GM12878 (cell line): ENCODE measurements at regions not wholly inside any gene's neighbourhood (a gene's known extent, or its start where the extent isn't known, plus 50 kb on each side); places are given as distances from the start of the nearest gene placed in this dataset.

Experiments
- ATAC-seq: fragments of 200-7000 bp; cut with Tn5 transposase; 3 replicates; pipeline ENCODE4 v1.9.1; 2020; ENCODE audit warnings: mild to moderate bottlenecking, moderate library complexity
- BruUV-seq: library from RNA; stranded (reverse); fragments of 400-500 nt; replicated peaks from 2 replicates; lab custom pipeline; 2021; lab: Mats Ljungman, UMichigan
- CTCF ChIA-PET: fragments of 300-600 bp; sonication (Branson Sonifier 250); formaldehyde crosslinking; extraction: SDS; loops from one replicate; lab custom pipeline; 2021; ENCODE audit warnings: inconsistent platforms; lab: Yijun Ruan, JAX
- POLR2A ChIA-PET: fragments of 350-600 bp; formaldehyde crosslinking; extraction: SDS; loops from one replicate; lab custom pipeline; 2021; ENCODE audit warnings: inconsistent platforms; lab: Charles Lee
- RAD21 ChIA-PET: fragments of 300-600 bp; sonication (Branson Sonifier 250); formaldehyde crosslinking; loops from one replicate; lab custom pipeline; 2023; ENCODE audit warnings: antibody characterized with exemption; ENCODE audit not compliant: unreplicated experiment; lab: Charles Lee
- SMC1A ChIA-PET: fragments of 300-600 bp; sonication (Branson Sonifier 250); formaldehyde crosslinking; loops from one replicate; lab custom pipeline; 2023; ENCODE audit not compliant: unreplicated experiment, uncharacterized antibody; lab: Charles Lee
- DNase-seq: peaks from one replicate; pipeline ENCODE4 v3.0.0-alpha.2; 2011; ENCODE audit warnings: low read depth, low spot score
- FAIRE-seq: peaks from 3 replicates; lab custom pipeline; 2011; peaks lifted over from hg19 to GRCh38; lab: Jason Lieb, UNC
- H2AFZ ChIP-seq: 2 replicates; pipeline ENCODE4 v1.6.0; 2011; ENCODE audit warnings: low read depth, low read length, control low read depth; ENCODE audit not compliant: control insufficient read depth
- H3K27ac ChIP-seq: 2 replicates; pipeline ENCODE4 v1.5.1; 2011; ENCODE audit warnings: control low read depth; ENCODE audit not compliant: control insufficient read depth, insufficient read depth
- H3K27me3 ChIP-seq, 2 experiments: replicated peaks in 1 of 2; 2 replicates each; pipeline versions ENCODE4 v1.6.0 to v1.6.1; 2011; ENCODE audit warnings: low read length in 1 of 2; ENCODE audit not compliant: control insufficient read depth in 2 of 2, insufficient read depth in 2 of 2
- H3K36me3 ChIP-seq, 2 experiments: 2 replicates each; pipeline ENCODE4 v1.5.1; 2011; ENCODE audit warnings: low read length in 1 of 2; ENCODE audit not compliant: control insufficient read depth in 2 of 2, insufficient read depth in 2 of 2
- H3K4me1 ChIP-seq: 2 replicates; pipeline ENCODE4 v1.6.1; 2011; ENCODE audit warnings: mild to moderate bottlenecking, low read length, moderate library complexity, mixed read lengths; ENCODE audit not compliant: control insufficient read depth, insufficient read depth
- H3K4me2 ChIP-seq: 2 replicates; pipeline ENCODE4 v1.6.0; 2011; ENCODE audit warnings: control low read depth; ENCODE audit not compliant: control insufficient read depth, insufficient read depth
- H3K4me3 ChIP-seq: fragments of 200-600 bp; sonication (generic); 2 replicates; pipeline ENCODE4 v1.5.1; 2016
- H3K79me2 ChIP-seq: 2 replicates; pipeline ENCODE4 v1.6.0; 2011; ENCODE audit warnings: low read length; ENCODE audit not compliant: control insufficient read depth, insufficient read depth
- H3K9ac ChIP-seq: 2 replicates; pipeline ENCODE4 v1.8.0; 2011; ENCODE audit warnings: low read length, control low read depth, mixed read lengths; ENCODE audit not compliant: control insufficient read depth, insufficient read depth
- H3K9me3 ChIP-seq: replicated peaks from 3 replicates; pipeline ENCODE4 v1.5.1; 2011; ENCODE audit warnings: mild to moderate bottlenecking, low read length; ENCODE audit not compliant: control insufficient read depth, insufficient read depth
- H4K20me1 ChIP-seq: 2 replicates; pipeline ENCODE4 v1.6.0; 2011; ENCODE audit not compliant: control insufficient read depth, insufficient read depth
- CBX5 ChIP-seq: sonication (generic); IDR thresholded peaks from 2 replicates; pipeline ENCODE4 v1.6.1; 2016; ENCODE audit warnings: low read depth, moderate library complexity, mild to moderate bottlenecking, inconsistent platforms
- EP300 ChIP-seq, 2 experiments: fragments of 150-350 bp in 1 of 2; IDR thresholded peaks; 2 replicates each; pipeline ENCODE4 v1.6.1; 2011 to 2012; ENCODE audit warnings: low read depth in 2 of 2, low read length in 2 of 2, borderline replicate concordance in 1 of 2, improper control_type of control experiment in 1 of 2, inconsistent platforms in 1 of 2; ENCODE audit not compliant: control insufficient read depth in 1 of 2
- JUNB ChIP-seq: IDR thresholded peaks from 2 replicates; pipeline ENCODE4 v1.6.1; 2016; ENCODE audit warnings: antibody characterized with exemption, mild to moderate bottlenecking
- KAT2A ChIP-seq: conservative IDR thresholded peaks from 2 replicates; pipeline ENCODE4 v1.6.1; 2011; ENCODE audit warnings: low read depth, low read length; ENCODE audit not compliant: control insufficient read depth
- PRDM15 ChIP-seq: fragments of 450-650 bp; formaldehyde crosslinking; IDR thresholded peaks from 2 replicates; pipeline ENCODE4 v1.4.0; 2020; ENCODE audit warnings: mild to moderate bottlenecking, moderate library complexity
- SKIL ChIP-seq: fragments of 450-650 bp; IDR thresholded peaks from 2 replicates; pipeline ENCODE4 v1.6.1; 2017; ENCODE audit warnings: mild to moderate bottlenecking, low read depth, inconsistent platforms; ENCODE audit not compliant: poor library complexity, severe bottlenecking
- TCF12 ChIP-seq: IDR thresholded peaks from 2 replicates; pipeline ENCODE4 v1.6.1; 2011; ENCODE audit warnings: low read depth, mild to moderate bottlenecking, low read length
- USF2 ChIP-seq: IDR thresholded peaks from 2 replicates; pipeline ENCODE4 v1.6.1; 2011; ENCODE audit warnings: low read depth, low read length, improper control_type of control experiment, borderline replicate concordance
- ZBED1 ChIP-seq: IDR thresholded peaks from 2 replicates; pipeline ENCODE4 v1.6.1; 2016; ENCODE audit warnings: borderline replicate concordance
- WGBS: methylation state at CpG from one replicate; pipeline ENCODE4 v1.1.6; 2016; ENCODE audit warnings: low lambda C conversion rate; ENCODE audit not compliant: insufficient replicate concordance, insufficient coverage; ENCODE audit errors: missing lambda C conversion rate; 5-methylcytosine and 5-hydroxymethylcytosine counted together
- in situ Hi-C: fragments of 300-500 bp; cut with MboI; formaldehyde crosslinking; loops from 9 replicates; pipeline ENCODE4 v1.14.3; 2018; ENCODE audit warnings: mixed read lengths
- intact Hi-C: fragments of 100-400 bp; cut with micrococcal nuclease; formaldehyde crosslinking; loops from one replicate; pipeline ENCODE4 v1.14.2; 2022; ENCODE audit not compliant: unreplicated experiment

- Histone ChIP-seq H3K27me3 (no peaks in the 10 kb centered on the region), H2AFZ (no peak overlapping the region), H3K4me2 (no peak overlapping the region), H3K79me2 (no peaks in the 10 kb centered on the region), H4K20me1 (no peaks in the 10 kb centered on the region), H3K27ac (no peak overlapping the region), H3K4me1 (no peaks in the 10 kb centered on the region), H3K36me3 (no peaks in the 10 kb centered on the region), H3K9ac (no peak overlapping the region), H3K4me3 (no peak overlapping the region), H3K9me3 (no peaks in the 10 kb centered on the region)
- CTCF ChIA-PET: no interaction called here
- no peak for ATAC-seq
- DNase-seq: no peak
- no peak for TF ChIP-seq TCF12
- no peak for TF ChIP-seq KAT2A
- no peak for TF ChIP-seq CBX5
- no peak for TF ChIP-seq EP300 (IDR thresholded peaks at IDR 0.05; ENCODE audit: borderline replicate concordance in 1 of 2, control insufficient read depth in 1 of 2, low read depth in 2 of 2, low read length in 2 of 2)
- TF ChIP-seq USF2: no peak
- TF ChIP-seq ZBED1: no peak
- TF ChIP-seq JUNB: no peak
- no peak for TF ChIP-seq PRDM15 (CRISPR knock-in tag)
- no peak for TF ChIP-seq SKIL
- BruUV-seq: no TSS peak
- in situ Hi-C loops (no loop called here), intact Hi-C loops (no loop called here)
- no peak for FAIRE-seq
- POLR2A ChIA-PET: no interaction called here
- RAD21 ChIA-PET: no interaction called here
- WGBS: 62% methylated on average over 6 of the region's 7 CpGs
- SMC1A ChIA-PET: no interaction called here
Measured at GRCh38 chr10:108307925-108308312, 1143.4 kb upstream of the SORCS1 start.
